ENCODE measurements at regions not wholly inside any gene's neighbourhood (a gene's known extent, or its start where the extent isn't known, plus 50 kb on each side); places are given as distances from the start of the nearest gene placed in this dataset.

DNA sequence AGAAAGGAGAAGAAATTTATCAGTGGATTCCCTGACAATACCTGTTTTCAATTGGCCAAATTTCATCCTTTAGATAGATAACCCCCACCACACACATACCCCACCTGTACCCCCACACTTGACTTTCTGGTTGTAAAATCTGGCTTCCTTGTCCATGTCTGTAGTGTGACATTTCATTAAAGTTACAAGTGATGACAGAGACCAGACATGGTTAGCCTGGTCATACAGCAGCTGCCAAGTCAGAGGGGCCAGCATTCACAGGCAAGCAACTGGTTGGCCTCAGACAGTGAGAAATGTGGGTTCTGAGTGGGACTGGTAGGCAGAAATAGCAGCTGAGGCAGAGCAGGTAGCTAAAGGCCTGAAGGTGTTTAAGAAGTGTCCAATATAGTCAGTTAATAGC, 238.6 kb upstream of the SOX14 start:
- TF ChIP-seq, protein P1, sequence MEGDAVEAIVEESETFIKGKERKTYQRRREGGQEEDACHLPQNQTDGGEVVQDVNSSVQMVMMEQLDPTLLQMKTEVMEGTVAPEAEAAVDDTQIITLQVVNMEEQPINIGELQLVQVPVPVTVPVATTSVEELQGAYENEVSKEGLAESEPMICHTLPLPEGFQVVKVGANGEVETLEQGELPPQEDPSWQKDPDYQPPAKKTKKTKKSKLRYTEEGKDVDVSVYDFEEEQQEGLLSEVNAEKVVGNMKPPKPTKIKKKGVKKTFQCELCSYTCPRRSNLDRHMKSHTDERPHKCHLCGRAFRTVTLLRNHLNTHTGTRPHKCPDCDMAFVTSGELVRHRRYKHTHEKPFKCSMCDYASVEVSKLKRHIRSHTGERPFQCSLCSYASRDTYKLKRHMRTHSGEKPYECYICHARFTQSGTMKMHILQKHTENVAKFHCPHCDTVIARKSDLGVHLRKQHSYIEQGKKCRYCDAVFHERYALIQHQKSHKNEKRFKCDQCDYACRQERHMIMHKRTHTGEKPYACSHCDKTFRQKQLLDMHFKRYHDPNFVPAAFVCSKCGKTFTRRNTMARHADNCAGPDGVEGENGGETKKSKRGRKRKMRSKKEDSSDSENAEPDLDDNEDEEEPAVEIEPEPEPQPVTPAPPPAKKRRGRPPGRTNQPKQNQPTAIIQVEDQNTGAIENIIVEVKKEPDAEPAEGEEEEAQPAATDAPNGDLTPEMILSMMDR (IDR thresholded peaks at IDR 0.05; ENCODE audit: low read length) = no peak
- TF ChIP-seq EZH2 (IDR thresholded peaks at IDR 0.05; ENCODE audit: borderline replicate concordance, low read length) = no peak

Data from OCI-LY1 (cell line).